SU-DHL-6 (cell line): ENCODE measurements at regions not wholly inside any gene's neighbourhood (a gene's known extent, or its start where the extent isn't known, plus 50 kb on each side); places are given as distances from the start of the nearest gene placed in this dataset.

Experiments
- H2AFZ ChIP-seq: fragments of 200-600 bp; sonication (generic); 2 replicates; pipeline ENCODE4 v1.6.1; 2014; ENCODE audit warnings: low read depth, mild to moderate bottlenecking, moderate library complexity, mixed read lengths, antibody characterized with exemption, low read length; ENCODE audit not compliant: severe bottlenecking
- H3F3A ChIP-seq: fragments of 200-600 bp; shearing (Covaris generic); 2 replicates; pipeline ENCODE4 v1.6.0; 2016; ENCODE audit warnings: antibody characterized with exemption, mild to moderate bottlenecking; ENCODE audit not compliant: insufficient read depth
- H3K27ac ChIP-seq: fragments of 200-600 bp; sonication (generic); 2 replicates; pipeline ENCODE4 v1.5.1; 2016; ENCODE audit warnings: low read depth, mild to moderate bottlenecking, low read length, moderate library complexity, mixed read lengths
- H3K27me3 ChIP-seq: fragments of 200-600 bp; sonication (generic), shearing (Covaris generic); 2 replicates; pipeline ENCODE4 v1.6.0; 2014; ENCODE audit warnings: mild to moderate bottlenecking, low read length
- H3K36me3 ChIP-seq: fragments of 200-600 bp; sonication (generic); 2 replicates; pipeline ENCODE4 v1.6.1; 2014; ENCODE audit warnings: mild to moderate bottlenecking, low read length, mixed read lengths
- H3K4me2 ChIP-seq: fragments of 300-600, 200-600 bp; shearing (Covaris generic), sonication (generic); 2 replicates; pipeline ENCODE4 v1.6.0; 2014; ENCODE audit warnings: low read length, low read depth, mild to moderate bottlenecking; ENCODE audit not compliant: poor library complexity, severe bottlenecking
- H3K4me3 ChIP-seq: fragments of 200-600 bp; sonication (generic); 2 replicates; pipeline ENCODE4 v1.5.1; 2014; ENCODE audit warnings: antibody characterized with exemption, low read length, mild to moderate bottlenecking, mixed read lengths; ENCODE audit not compliant: insufficient read depth, poor library complexity, severe bottlenecking
- H3K79me2 ChIP-seq: fragments of 200-600 bp; sonication (generic); 2 replicates; pipeline ENCODE4 v1.6.1; 2014; ENCODE audit warnings: mild to moderate bottlenecking, low read length, moderate library complexity; ENCODE audit not compliant: insufficient read depth
- H3K9ac ChIP-seq: fragments of 200-600 bp; sonication (generic); 2 replicates; pipeline ENCODE4 v1.7.0; 2014; ENCODE audit warnings: mild to moderate bottlenecking, low read length
- H3K9me2 ChIP-seq: fragments of 200-600 bp; sonication (generic); replicated peaks from 2 replicates; pipeline ENCODE4 v1.6.1; 2014; ENCODE audit warnings: low read length; ENCODE audit not compliant: insufficient read depth
- H3K9me3 ChIP-seq: fragments of 200-600 bp; sonication (generic); 2 replicates; pipeline ENCODE4 v1.6.1; 2014; ENCODE audit warnings: low read length, mixed read lengths; ENCODE audit not compliant: insufficient read depth
- H4K20me1 ChIP-seq: fragments of 200-600 bp; sonication (generic); 2 replicates; pipeline ENCODE4 v1.6.1; 2014; ENCODE audit warnings: low read depth, mild to moderate bottlenecking, antibody characterized with exemption, low read length, moderate library complexity, mixed read lengths
- EZH2phosphoT487 ChIP-seq: fragments of 200-600 bp; sonication (generic), shearing (Covaris generic); conservative IDR thresholded peaks from 2 replicates; pipeline ENCODE4 v1.6.1; 2018; ENCODE audit warnings: mild to moderate bottlenecking, antibody characterized with exemption, low read length, moderate library complexity, mixed read lengths
- TF ChIP-seq, protein P1 (sequence below): fragments of 200-600 bp; sonication (generic); IDR thresholded peaks from one replicate; pipeline ENCODE4 v1.5.1; 2017; ENCODE audit warnings: antibody characterized with exemption, mild to moderate bottlenecking, low read length, moderate library complexity; ENCODE audit not compliant: insufficient read depth, poor library complexity, severe bottlenecking

DNA sequence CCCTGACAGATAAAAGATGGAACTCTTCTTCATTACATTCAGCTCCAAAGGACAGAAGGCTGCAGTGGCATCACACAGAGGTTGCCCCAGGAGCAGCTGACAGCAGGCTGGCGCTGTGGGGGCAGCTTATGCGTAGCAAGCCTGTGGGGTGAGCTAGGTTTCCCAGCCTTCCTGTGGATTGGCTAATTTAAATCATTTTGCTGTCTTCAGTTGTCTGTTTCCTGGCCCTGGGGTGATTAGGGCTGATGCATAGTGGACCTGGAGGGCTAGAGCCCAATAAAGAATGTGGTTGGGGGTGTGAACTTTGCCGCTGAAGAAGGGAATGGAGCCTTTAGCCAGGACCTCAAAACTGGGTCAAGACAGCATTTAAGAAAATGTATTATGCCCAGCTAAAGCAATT is 1038.0 kb downstream of the SOCS6 start:
- H3K9me2 ChIP-seq, result no peaks in the 10 kb centered on the region
- no peaks in the 10 kb centered on the region for H3K27me3 ChIP-seq
- no peaks in the 10 kb centered on the region for H3F3A ChIP-seq
- no peak overlapping the region for H3K27ac ChIP-seq
- no peaks in the 10 kb centered on the region for H3K79me2 ChIP-seq
- no peaks in the 10 kb centered on the region for H4K20me1 ChIP-seq
- H2AFZ ChIP-seq, result no peak overlapping the region
- no peak overlapping the region for H3K4me3 ChIP-seq
- no peak overlapping the region for H3K9ac ChIP-seq
- H3K36me3 ChIP-seq, result no peaks in the 10 kb centered on the region
- TF ChIP-seq, protein P1, sequence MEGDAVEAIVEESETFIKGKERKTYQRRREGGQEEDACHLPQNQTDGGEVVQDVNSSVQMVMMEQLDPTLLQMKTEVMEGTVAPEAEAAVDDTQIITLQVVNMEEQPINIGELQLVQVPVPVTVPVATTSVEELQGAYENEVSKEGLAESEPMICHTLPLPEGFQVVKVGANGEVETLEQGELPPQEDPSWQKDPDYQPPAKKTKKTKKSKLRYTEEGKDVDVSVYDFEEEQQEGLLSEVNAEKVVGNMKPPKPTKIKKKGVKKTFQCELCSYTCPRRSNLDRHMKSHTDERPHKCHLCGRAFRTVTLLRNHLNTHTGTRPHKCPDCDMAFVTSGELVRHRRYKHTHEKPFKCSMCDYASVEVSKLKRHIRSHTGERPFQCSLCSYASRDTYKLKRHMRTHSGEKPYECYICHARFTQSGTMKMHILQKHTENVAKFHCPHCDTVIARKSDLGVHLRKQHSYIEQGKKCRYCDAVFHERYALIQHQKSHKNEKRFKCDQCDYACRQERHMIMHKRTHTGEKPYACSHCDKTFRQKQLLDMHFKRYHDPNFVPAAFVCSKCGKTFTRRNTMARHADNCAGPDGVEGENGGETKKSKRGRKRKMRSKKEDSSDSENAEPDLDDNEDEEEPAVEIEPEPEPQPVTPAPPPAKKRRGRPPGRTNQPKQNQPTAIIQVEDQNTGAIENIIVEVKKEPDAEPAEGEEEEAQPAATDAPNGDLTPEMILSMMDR, result no peak
- no peak for TF ChIP-seq EZH2phosphoT487
- H3K9me3 ChIP-seq, result no peaks in the 10 kb centered on the region
- H3K4me2 ChIP-seq, result no peak overlapping the region

DNA sequence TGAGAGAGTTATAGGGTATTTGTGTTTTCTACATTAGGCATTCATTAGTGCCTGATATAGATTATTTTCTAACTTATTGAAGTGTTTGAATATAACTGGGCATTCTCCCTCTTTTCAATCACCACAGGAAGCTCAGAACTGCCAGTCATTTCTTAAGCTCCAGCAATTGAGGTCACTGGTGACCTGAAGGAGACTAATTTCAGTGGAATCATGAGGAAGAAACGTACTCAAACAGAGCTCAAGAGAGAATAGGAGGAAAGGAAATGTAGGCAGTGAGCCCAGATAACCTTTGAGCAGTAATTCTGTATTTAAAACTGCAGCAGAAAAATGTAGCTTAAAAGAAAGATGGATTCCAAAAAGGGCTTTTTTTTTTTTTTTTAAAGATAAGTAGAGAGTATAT is 1035.5 kb downstream of the SOCS6 start:
- Histone ChIP-seq H3K9me3 (no peaks in the 10 kb centered on the region), H3K27ac (no peak overlapping the region)
- no peak for TF ChIP-seq EZH2phosphoT487
- TF ChIP-seq, protein P1, result no peak

DNA sequence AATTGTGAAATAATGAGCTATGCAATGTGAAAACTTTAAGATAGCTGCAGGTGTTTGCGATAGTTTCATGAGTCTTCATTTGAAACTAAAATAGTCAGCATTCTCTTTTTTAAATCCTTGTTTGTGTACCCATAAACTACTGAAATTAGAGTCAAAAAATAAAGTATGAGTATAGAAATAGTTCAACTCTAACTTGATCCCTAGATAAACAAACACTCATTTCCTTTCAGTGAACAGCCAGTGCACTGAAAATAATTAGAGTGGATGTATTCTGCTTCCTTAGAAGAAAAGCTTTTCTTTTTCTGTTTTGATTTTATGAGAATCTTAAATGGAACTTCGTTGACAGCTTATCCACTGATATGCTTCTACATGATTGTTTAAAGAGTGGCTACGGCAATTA is 1033.4 kb downstream of the SOCS6 start:
- H3F3A ChIP-seq, result no peaks in the 10 kb centered on the region
- H3K27me3 ChIP-seq, result no peaks in the 10 kb centered on the region
- H4K20me1 ChIP-seq, result no peaks in the 10 kb centered on the region
- TF ChIP-seq EZH2phosphoT487, result no peak
- TF ChIP-seq, protein P1, result no peak
- no peak overlapping the region for H3K4me2 ChIP-seq
- H3K9me3 ChIP-seq, result no peaks in the 10 kb centered on the region
- H2AFZ ChIP-seq, result no peak overlapping the region
- no peak overlapping the region for H3K9ac ChIP-seq
- no peaks in the 10 kb centered on the region for H3K36me3 ChIP-seq
- no peaks in the 10 kb centered on the region for H3K79me2 ChIP-seq
- no peak overlapping the region for H3K27ac ChIP-seq
- H3K4me3 ChIP-seq, result no peak overlapping the region
- no peaks in the 10 kb centered on the region for H3K9me2 ChIP-seq

More for the DNA sequence above, 1035.5 kb downstream of the SOCS6 start:
- H2AFZ ChIP-seq, result no peak overlapping the region
- no peaks in the 10 kb centered on the region for H3K27me3 ChIP-seq
- no peaks in the 10 kb centered on the region for H3K36me3 ChIP-seq
- no peaks in the 10 kb centered on the region for H3K9me2 ChIP-seq
- no peak overlapping the region for H3K9ac ChIP-seq
- no peak overlapping the region for H3K4me3 ChIP-seq
- no peaks in the 10 kb centered on the region for H4K20me1 ChIP-seq
- no peak overlapping the region for H3K4me2 ChIP-seq
- no peaks in the 10 kb centered on the region for H3K79me2 ChIP-seq
- no peaks in the 10 kb centered on the region for H3F3A ChIP-seq

DNA sequence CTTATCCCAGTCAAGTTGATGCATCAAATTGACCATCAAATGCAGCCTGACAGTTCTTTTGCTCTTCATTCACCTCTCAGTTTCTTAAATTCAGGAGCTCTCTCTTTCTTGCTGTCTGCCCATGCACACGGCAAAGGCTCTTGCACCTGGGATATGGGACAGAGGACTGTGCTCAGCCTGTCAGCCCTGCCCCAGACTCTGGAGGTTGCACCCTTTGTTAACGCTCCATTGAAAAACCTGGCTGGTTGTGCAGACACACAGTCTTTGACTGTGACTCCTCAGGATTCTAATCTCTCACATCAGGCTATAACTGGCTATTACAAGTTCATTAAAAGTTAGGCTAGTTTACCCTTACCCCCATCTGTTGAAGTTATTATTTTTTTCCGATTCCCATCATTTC is 1032.5 kb downstream of the SOCS6 start:
- no peaks in the 10 kb centered on the region for H3K27me3 ChIP-seq
- no peaks in the 10 kb centered on the region for H3K79me2 ChIP-seq
- H3K4me3 ChIP-seq, result no peak overlapping the region
- H4K20me1 ChIP-seq, result no peaks in the 10 kb centered on the region
- H3K4me2 ChIP-seq, result no peak overlapping the region
- H3F3A ChIP-seq, result no peaks in the 10 kb centered on the region
- H3K9me3 ChIP-seq, result no peaks in the 10 kb centered on the region
- no peaks in the 10 kb centered on the region for H3K9me2 ChIP-seq
- H3K9ac ChIP-seq, result no peak overlapping the region
- H2AFZ ChIP-seq, result no peak overlapping the region
- H3K36me3 ChIP-seq, result no peaks in the 10 kb centered on the region
- H3K27ac ChIP-seq, result no peak overlapping the region
- TF ChIP-seq, protein P1, result no peak
- no peak for TF ChIP-seq EZH2phosphoT487
